ENCODE measurements at regions not wholly inside any gene's neighbourhood (a gene's known extent, or its start where the extent isn't known, plus 50 kb on each side); places are given as distances from the start of the nearest gene placed in this dataset.

DNA sequence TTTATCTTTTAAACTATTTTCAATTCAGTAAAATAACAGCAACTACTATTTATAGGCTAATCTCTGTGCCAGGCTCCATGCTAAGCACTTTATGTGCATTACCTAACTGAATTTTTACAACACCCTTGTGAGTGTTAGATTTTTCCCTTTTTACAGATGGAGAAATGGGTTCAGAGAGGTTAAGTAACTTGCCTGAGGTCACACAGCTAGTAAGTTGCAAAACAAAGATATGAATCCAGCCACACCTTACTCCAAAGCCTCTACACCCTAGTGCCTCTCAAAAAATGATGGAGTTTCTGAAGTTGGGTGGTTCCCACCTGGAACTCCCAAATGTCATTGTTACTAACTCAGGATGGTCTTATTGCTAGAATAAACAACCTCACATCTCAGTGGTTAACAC, 60.8 kb downstream of the RHOB start:
- intact Hi-C loops (cut with DNase I): no loop called here
- H3K27me3 ChIP-seq: no peaks in the 10 kb centered on the region

GRCh38 chr2:20509301-20509769, 62.5 kb downstream of the RHOB start:
- Histone ChIP-seq H3K36me3 (no peaks in the 10 kb centered on the region), H3K4me1 (no peaks in the 10 kb centered on the region), H3K4me3 (no peak overlapping the region), H3K9me3 (no peaks in the 10 kb centered on the region), H3K27ac (no peak overlapping the region), H3K27me3 (no peaks in the 10 kb centered on the region)
- intact Hi-C loops (cut with DNase I): no loop called here
- DNase-seq (peak in 1 of 4 donors; percentile 16), ATAC-seq (no peak)
- TF ChIP-seq CTCF (IDR thresholded peaks at IDR 0.05): no peak

More for the DNA sequence above, 60.8 kb downstream of the RHOB start:
- Histone ChIP-seq H3K4me1 (no peaks in the 10 kb centered on the region), H3K27ac (no peak overlapping the region), H3K4me3 (no peak overlapping the region), H3K9me3 (no peaks in the 10 kb centered on the region), H3K36me3 (no peaks in the 10 kb centered on the region)
- no peak for TF ChIP-seq CTCF (IDR thresholded peaks at IDR 0.05)
- no peak for ATAC-seq
- DNase-seq: no peak

GRCh38 chr2:20509770-20510490, 63.1 kb downstream of the RHOB start:
- Histone ChIP-seq H3K4me3 (no peak overlapping the region), H3K27me3 (no peaks in the 10 kb centered on the region)
- intact Hi-C loops (cut with DNase I): no loop called here

DNA sequence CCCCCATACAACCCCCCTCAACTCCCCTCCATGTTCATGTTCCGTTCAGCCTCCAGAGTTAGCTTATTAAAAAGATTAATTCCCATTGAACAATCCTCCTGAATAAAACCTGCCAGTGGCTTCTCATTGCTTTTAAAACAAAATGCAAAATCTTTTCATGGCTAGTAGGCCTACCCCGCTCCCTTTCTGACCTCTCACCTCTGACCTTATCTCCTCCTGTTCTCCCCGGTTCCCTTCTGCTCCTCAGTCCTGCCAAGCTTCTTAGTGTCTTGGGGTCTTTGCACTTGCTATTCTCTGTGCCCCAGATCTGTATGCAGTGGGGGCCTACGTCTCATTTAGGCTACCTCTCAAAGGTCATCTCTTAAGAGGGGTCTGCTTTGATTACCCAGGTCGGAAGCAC, 64.3 kb downstream of the RHOB start:
- no peaks in the 10 kb centered on the region for H3K4me1 ChIP-seq
- H3K27ac ChIP-seq: no peak overlapping the region
- intact Hi-C loops (cut with DNase I): no loop called here
- no peaks in the 10 kb centered on the region for H3K27me3 ChIP-seq
- H3K9me3 ChIP-seq: no peaks in the 10 kb centered on the region
- DNase-seq (no peak), ATAC-seq (no peak)
- no peak overlapping the region for H3K4me3 ChIP-seq
- no peak for TF ChIP-seq CTCF (IDR thresholded peaks at IDR 0.05)
- H3K36me3 ChIP-seq: no peaks in the 10 kb centered on the region

More at GRCh38 chr2:20509770-20510490, 63.1 kb downstream of the RHOB start:
- DNase-seq (peak in 3 of 4 donors; percentile 47 to 90 (median 83)), ATAC-seq (peak; percentile 98)
- Histone ChIP-seq H3K4me1 (no peaks in the 10 kb centered on the region), H3K9me3 (no peaks in the 10 kb centered on the region), H3K27ac (no peak overlapping the region), H3K36me3 (no peaks in the 10 kb centered on the region)
- TF ChIP-seq CTCF (IDR thresholded peaks at IDR 0.05): no peak

GRCh38 chr2:20512061-20512605, 65.3 kb downstream of the RHOB start:
- no peak overlapping the region for H3K4me3 ChIP-seq
- no peaks in the 10 kb centered on the region for H3K36me3 ChIP-seq
- no peaks in the 10 kb centered on the region for H3K9me3 ChIP-seq
- intact Hi-C loops (cut with DNase I): no loop called here
- no peak overlapping the region for H3K27ac ChIP-seq
- DNase-seq: peak in 1 of 4 donors; percentile 19
- H3K4me1 ChIP-seq: peaks cover 4% of the 10 kb centered on the region in 2 donors
- no peak for ATAC-seq
- H3K27me3 ChIP-seq: no peaks in the 10 kb centered on the region
- TF ChIP-seq CTCF (IDR thresholded peaks at IDR 0.05): no peak
